HepG2 (cell line): ENCODE measurements at regions not wholly inside any gene's neighbourhood (a gene's known extent, or its start where the extent isn't known, plus 50 kb on each side); places are given as distances from the start of the nearest gene placed in this dataset.

Experiments
- ATAC-seq: fragments of 200-7000 bp; cut with Tn5 transposase; 3 replicates; pipeline ENCODE4 v1.9.1; 2020; ENCODE audit warnings: mild to moderate bottlenecking, moderate library complexity
- BruUV-seq: library from RNA; stranded (reverse); fragments of 400-500 nt; replicated peaks from 2 replicates; lab custom pipeline; 2021; lab: Mats Ljungman, UMichigan
- CTCF ChIA-PET: fragments of 300-600 bp; formaldehyde crosslinking; extraction: SDS; loops from one replicate; lab custom pipeline; 2021; ENCODE audit warnings: low total read pairs, inconsistent platforms, low intra/inter-chr PET ratio; lab: Yijun Ruan, JAX
- POLR2A ChIA-PET: fragments of 350-600 bp; sonication (Branson Sonifier 250); formaldehyde crosslinking; loops from one replicate; lab custom pipeline; 2020; ENCODE audit warnings: antibody characterized with exemption, inconsistent platforms; lab: Yijun Ruan, JAX
- DNase-seq: peaks from one replicate; pipeline ENCODE4 v3.0.0-alpha.2; 2015; ENCODE audit warnings: low spot score
- FAIRE-seq: peaks from 3 replicates; lab custom pipeline; 2011; peaks lifted over from hg19 to GRCh38; lab: Jason Lieb, UNC
- H2AFZ ChIP-seq: one replicate; pipeline ENCODE4 v1.6.1; 2011; ENCODE audit warnings: low read length, inconsistent platforms
- H3K27ac ChIP-seq: fragments of 300-600 bp; 3 replicates; pipeline ENCODE4 v1.8.0; 2011; ENCODE audit warnings: mixed run types, mild to moderate bottlenecking, mixed read lengths, low read length, inconsistent platforms; ENCODE audit not compliant: insufficient read depth; ENCODE audit errors: extremely low read length
- H3K27me3 ChIP-seq, 2 experiments: fragments of 200-600 bp in 1 of 2; 2 replicates in 1 of 2; 3 replicates in 1 of 2; pipeline versions ENCODE4 v1.6.0 to v1.8.0; 2011; ENCODE audit warnings: low read length in 2 of 2, mild to moderate bottlenecking in 2 of 2, moderate library complexity in 2 of 2, inconsistent platforms in 1 of 2; ENCODE audit not compliant: insufficient read depth in 2 of 2, control insufficient read depth in 1 of 2
- H3K36me3 ChIP-seq, 2 experiments: fragments of 200-600 bp in 1 of 2; replicated peaks in 1 of 2; 2 replicates in 1 of 2; 3 replicates in 1 of 2; pipeline versions ENCODE4 v1.5.1 to v1.8.0; 2011; ENCODE audit warnings: low read length in 2 of 2, inconsistent platforms in 1 of 2; ENCODE audit not compliant: insufficient read depth in 2 of 2, control insufficient read depth in 1 of 2
- H3K4me1 ChIP-seq: 2 replicates; pipeline ENCODE4 v1.5.1; 2012; ENCODE audit warnings: low read length, inconsistent platforms; ENCODE audit not compliant: insufficient read depth
- H3K4me2 ChIP-seq: 2 replicates; pipeline ENCODE4 v1.6.0; 2011; ENCODE audit warnings: low read depth, low read length, inconsistent platforms
- H3K4me3 ChIP-seq, 3 experiments: fragments of 200-600 bp in 1 of 3; sonication (generic), shearing (Covaris generic) in 1 of 3; replicated peaks in 1 of 3; 2 replicates each; pipeline ENCODE4 v1.5.1; 2011 to 2016; ENCODE audit warnings: low read length in 3 of 3, inconsistent platforms in 2 of 3, low read depth in 2 of 3, mild to moderate bottlenecking in 2 of 3, control low read depth in 1 of 3, mixed read lengths in 1 of 3; ENCODE audit not compliant: insufficient read depth in 1 of 3
- H3K79me2 ChIP-seq: one replicate; pipeline ENCODE4 v1.6.1; 2011; ENCODE audit warnings: low read length, inconsistent platforms; ENCODE audit not compliant: insufficient read depth
- H3K9ac ChIP-seq: 2 replicates; pipeline ENCODE4 v1.6.0; 2011; ENCODE audit warnings: mild to moderate bottlenecking, low read depth, low read length, inconsistent platforms; ENCODE audit not compliant: insufficient read depth
- H3K9me3 ChIP-seq: 2 replicates; pipeline ENCODE4 v1.5.1; 2012; ENCODE audit warnings: mild to moderate bottlenecking, low read length
- H4K20me1 ChIP-seq: 2 replicates; pipeline ENCODE4 v1.6.0; 2011; ENCODE audit warnings: inconsistent platforms, mild to moderate bottlenecking, low read length, moderate library complexity; ENCODE audit not compliant: insufficient read depth
- AFF4 ChIP-seq: sonication (generic); formaldehyde crosslinking; IDR thresholded peaks from 2 replicates; pipeline ENCODE4 v1.4.0; 2020; ENCODE audit warnings: missing genetic modification reagents
- ATF7 ChIP-seq, 2 experiments: fragments of 450-650 bp in 1 of 2; sonication (generic) in 1 of 2; formaldehyde crosslinking in 1 of 2; IDR thresholded peaks; 2 replicates each; pipeline versions ENCODE4 v1.4.0 to v1.6.1; 2016 to 2020; ENCODE audit warnings: antibody characterized with exemption in 1 of 2, mild to moderate bottlenecking in 1 of 2, missing genetic modification reagents in 1 of 2
- FOXO1 ChIP-seq: sonication (generic); formaldehyde crosslinking; IDR thresholded peaks from 2 replicates; pipeline ENCODE4 v1.4.0; 2020; ENCODE audit warnings: missing genetic modification reagents
- HCFC1 ChIP-seq: fragments of 150-350 bp; IDR thresholded peaks from 2 replicates; pipeline ENCODE4 v1.6.1; 2014; ENCODE audit warnings: low read depth, low read length
- HIVEP1 ChIP-seq: sonication (generic); formaldehyde crosslinking; IDR thresholded peaks from 2 replicates; pipeline ENCODE4 v1.4.0; 2020; ENCODE audit warnings: mild to moderate bottlenecking, missing genetic modification reagents
- KLF15 ChIP-seq: sonication (generic); formaldehyde crosslinking; IDR thresholded peaks from 2 replicates; pipeline ENCODE4 v1.8.1; 2023; ENCODE audit warnings: borderline replicate concordance, mild to moderate bottlenecking, inconsistent platforms, missing genetic modification reagents, mixed read lengths
- RAD51 ChIP-seq: fragments of 450-650 bp; IDR thresholded peaks from 2 replicates; pipeline ENCODE4 v1.6.1; 2016; ENCODE audit warnings: borderline replicate concordance
- RARA ChIP-seq: IDR thresholded peaks from 2 replicates; pipeline ENCODE4 v1.6.1; 2016; ENCODE audit warnings: missing genetic modification reagents, missing compliant biosample characterization
- REST ChIP-seq, 2 experiments: IDR thresholded peaks; 2 replicates each; pipeline ENCODE4 v1.6.1; 2011 to 2012; ENCODE audit warnings: low read length in 2 of 2, borderline replicate concordance in 1 of 2, low read depth in 1 of 2, mild to moderate bottlenecking in 1 of 2, moderate library complexity in 1 of 2
- SALL1 ChIP-seq: sonication (generic); formaldehyde crosslinking; IDR thresholded peaks from 2 replicates; pipeline ENCODE4 v1.8.0; 2022; ENCODE audit warnings: mild to moderate bottlenecking, missing genetic modification reagents
- SMAD3 ChIP-seq: sonication (generic); formaldehyde crosslinking; IDR thresholded peaks from 2 replicates; pipeline ENCODE4 v1.4.0; 2020; ENCODE audit warnings: missing genetic modification reagents
- TGIF2 ChIP-seq: IDR thresholded peaks from 2 replicates; pipeline ENCODE4 v1.6.1; 2016; ENCODE audit warnings: control low read depth, missing compliant biosample characterization
- ZNF512B ChIP-seq: sonication (generic); formaldehyde crosslinking; IDR thresholded peaks from 2 replicates; pipeline ENCODE4 v1.5.1; 2020; ENCODE audit warnings: missing genetic modification reagents, mild to moderate bottlenecking, borderline replicate concordance
- ZNF605 ChIP-seq: sonication (generic); formaldehyde crosslinking; IDR thresholded peaks from 2 replicates; pipeline ENCODE4 v1.8.0; 2022; ENCODE audit warnings: mild to moderate bottlenecking, missing genetic modification reagents
- ZNF776 ChIP-seq: sonication (generic); formaldehyde crosslinking; IDR thresholded peaks from 2 replicates; pipeline ENCODE4 v1.4.0; 2020; ENCODE audit warnings: mild to moderate bottlenecking, missing genetic modification reagents
- ZZZ3 ChIP-seq: sonication (generic); formaldehyde crosslinking; IDR thresholded peaks from 2 replicates; pipeline ENCODE4 v1.4.0; 2020; ENCODE audit warnings: missing genetic modification reagents, mild to moderate bottlenecking, borderline replicate concordance
- WGBS: methylation state at CpG from one replicate; pipeline ENCODE4 v1.1.6; 2017; ENCODE audit warnings: low lambda C conversion rate; 5-methylcytosine and 5-hydroxymethylcytosine counted together
- in situ Hi-C: cut with HindIII; loops from 2 replicates; pipeline ENCODE4 v1.10.0; 2017; ENCODE audit warnings: low pct_unique_long_range_greater_than_20kb; ENCODE audit not compliant: extremely low pct_ligation_motif_present
- intact Hi-C: fragments of 100-400 bp; cut with micrococcal nuclease; formaldehyde crosslinking; loops from one replicate; pipeline ENCODE4 v1.10.0; 2022; ENCODE audit not compliant: unreplicated experiment

- no peak for FAIRE-seq
- Histone ChIP-seq H3K4me1 (no peaks in the 10 kb centered on the region), H3K79me2 (no peaks in the 10 kb centered on the region), H3K27me3 (no peaks in the 10 kb centered on the region), H3K9me3 (peaks cover 71% of the 10 kb centered on the region), H2AFZ (no peak overlapping the region), H3K27ac (no peak overlapping the region), H3K4me3 (no peak overlapping the region), H4K20me1 (no peaks in the 10 kb centered on the region), H3K4me2 (no peak overlapping the region), H3K9ac (no peak overlapping the region), H3K36me3 (no peaks in the 10 kb centered on the region)
- BruUV-seq = no TSS peak
- no peak for DNase-seq
- ATAC-seq = no peak
- in situ Hi-C loops = no loop called here
- ChIA-PET CTCF (no interaction called here), POLR2A (no interaction called here)
- WGBS = 9% methylated on average over 2 of the region's 2 CpGs
- intact Hi-C loops = no loop called here
- TF ChIP-seq ZZZ3 (CRISPR knock-in tag) (no peak), RAD51 (no peak), ATF7 (IDR thresholded peaks at IDR 0.05) (no peak), ATF7 (CRISPR knock-in tag; IDR thresholded peaks at IDR 0.05) (no peak), TGIF2 (CRISPR knock-in tag) (no peak), REST (IDR thresholded peaks at IDR 0.05; ENCODE audit: borderline replicate concordance in 1 of 2, low read depth in 1 of 2, low read length in 2 of 2) (no peak), FOXO1 (CRISPR knock-in tag) (no peak), KLF15 (CRISPR knock-in tag) (no peak), SMAD3 (CRISPR knock-in tag) (no peak), ZNF605 (CRISPR knock-in tag) (no peak), ZNF512B (CRISPR knock-in tag) (no peak), SALL1 (CRISPR knock-in tag) (no peak), AFF4 (CRISPR knock-in tag) (no peak), HIVEP1 (CRISPR knock-in tag) (no peak), RARA (CRISPR knock-in tag) (no peak), ZNF776 (no peak), HCFC1 (no peak)
Observed at GRCh38 chr1:83125456-83125855, 873.5 kb downstream of the TTLL7 start.
